Gastroesophageal sphincter (tissue), 4 donors: ENCODE measurements at regions not wholly inside any gene's neighbourhood (a gene's known extent, or its start where the extent isn't known, plus 50 kb on each side); places are given as distances from the start of the nearest gene placed in this dataset.

Experiments
- ATAC-seq: fragments of 150-250 bp; one replicate; pipeline ENCODE4 v1.9.1; 2016; ENCODE audit warnings: mild to moderate bottlenecking, moderate library complexity
- H3K27ac ChIP-seq, 4 donors: fragments of 200-600 bp; sonication (generic) in 3 of 4; 1 replicate in 3 of 4; 2 replicates in 1 of 4; pipeline ENCODE4 v1.5.1; 2016 to 2019
- H3K27me3 ChIP-seq: fragments of 200-600 bp; sonication (generic); one replicate; pipeline ENCODE4 v1.5.1; 2019
- H3K36me3 ChIP-seq, 2 donors: fragments of 200-600 bp; sonication (generic); one replicate each; pipeline ENCODE4 v1.5.1; 2019; ENCODE audit warnings: control low read depth in 1 of 2
- H3K4me1 ChIP-seq, 3 donors: fragments of 200-600 bp; sonication (generic); 1 replicate in 2 of 3; 2 replicates in 1 of 3; pipeline ENCODE4 v1.5.1; 2016 to 2019; ENCODE audit warnings: control low read depth in 2 of 3
- H3K4me3 ChIP-seq, 2 donors: fragments of 200-600 bp; sonication (generic); one replicate each; pipeline ENCODE4 v1.5.1; 2019; ENCODE audit warnings: mild to moderate bottlenecking in 1 of 2, moderate library complexity in 1 of 2
- H3K9me3 ChIP-seq, 3 donors: fragments of 200-600 bp; sonication (generic); one replicate each; pipeline ENCODE4 v1.5.1; 2017 to 2019; ENCODE audit warnings: control low read depth in 2 of 3
- EP300 ChIP-seq: sonication (generic); formaldehyde crosslinking; IDR thresholded peaks from one replicate; pipeline ENCODE4 v1.6.1; 2017; ENCODE audit warnings: antibody characterized with exemption, mild to moderate bottlenecking
- POLR2A ChIP-seq, 2 donors: fragments of 450-650 bp; IDR thresholded peaks; one replicate each; pipeline ENCODE4 v1.6.1; 2017; ENCODE audit warnings: antibody characterized with exemption in 2 of 2, mild to moderate bottlenecking in 2 of 2, moderate library complexity in 1 of 2
- POLR2AphosphoS5 ChIP-seq: sonication (generic); formaldehyde crosslinking; IDR thresholded peaks from one replicate; pipeline ENCODE4 v1.6.1; 2017; ENCODE audit warnings: antibody characterized with exemption
- WGBS, 2 donors: methylation state at CpG; one replicate each; pipeline ENCODE4 v1.1.5; 2018; ENCODE audit warnings: low coverage in 1 of 2; 5-methylcytosine and 5-hydroxymethylcytosine counted together
- TF ChIP-seq, protein P1 (sequence below), 4 experiments: fragments of 200-600 bp in 2 of 4; fragments of 450-650 bp in 2 of 4; sonication (generic) in 1 of 4; IDR thresholded peaks; one replicate each; pipeline ENCODE4 v1.5.1; 2017 to 2019; ENCODE audit warnings: antibody characterized with exemption in 4 of 4, mild to moderate bottlenecking in 2 of 4, moderate library complexity in 2 of 4

DNA sequence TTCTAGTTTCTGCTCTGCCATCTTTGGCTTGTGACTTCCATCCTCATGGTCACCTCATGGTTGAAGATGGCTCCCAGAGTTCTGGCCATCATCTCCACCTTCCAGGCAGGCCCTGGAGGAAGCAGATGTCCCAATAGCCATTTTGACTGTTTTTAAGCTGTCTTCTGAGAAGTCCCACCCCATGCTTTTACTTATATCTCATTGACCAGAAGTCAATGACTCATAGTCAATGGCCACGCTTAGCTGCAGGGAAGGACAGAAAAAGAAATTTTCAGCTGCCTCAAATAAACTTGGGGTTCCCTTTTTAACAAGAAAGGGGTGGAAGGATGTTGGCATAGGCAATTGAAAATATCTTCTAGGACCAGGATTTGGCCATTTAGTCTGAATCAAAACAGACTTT lies 168.1 kb downstream of the AACS start:
- no peaks in the 10 kb centered on the region for H3K4me1 ChIP-seq
- no peak overlapping the region for H3K27ac ChIP-seq
- H3K9me3 ChIP-seq, result peaks cover 0 to 11% (median 0%) of the 10 kb centered on the region in 3 donors
- H3K36me3 ChIP-seq, result no peaks in the 10 kb centered on the region
- H3K4me3 ChIP-seq, result no peak overlapping the region
- ATAC-seq, result no peak
- H3K27me3 ChIP-seq, result peaks cover 17% of the 10 kb centered on the region
- 89% methylated on average over 1 of the region's 1 CpG; no CpG with 5 or more reads in 1 of the 2 donors for WGBS, 2 donors
- TF ChIP-seq, protein P1, sequence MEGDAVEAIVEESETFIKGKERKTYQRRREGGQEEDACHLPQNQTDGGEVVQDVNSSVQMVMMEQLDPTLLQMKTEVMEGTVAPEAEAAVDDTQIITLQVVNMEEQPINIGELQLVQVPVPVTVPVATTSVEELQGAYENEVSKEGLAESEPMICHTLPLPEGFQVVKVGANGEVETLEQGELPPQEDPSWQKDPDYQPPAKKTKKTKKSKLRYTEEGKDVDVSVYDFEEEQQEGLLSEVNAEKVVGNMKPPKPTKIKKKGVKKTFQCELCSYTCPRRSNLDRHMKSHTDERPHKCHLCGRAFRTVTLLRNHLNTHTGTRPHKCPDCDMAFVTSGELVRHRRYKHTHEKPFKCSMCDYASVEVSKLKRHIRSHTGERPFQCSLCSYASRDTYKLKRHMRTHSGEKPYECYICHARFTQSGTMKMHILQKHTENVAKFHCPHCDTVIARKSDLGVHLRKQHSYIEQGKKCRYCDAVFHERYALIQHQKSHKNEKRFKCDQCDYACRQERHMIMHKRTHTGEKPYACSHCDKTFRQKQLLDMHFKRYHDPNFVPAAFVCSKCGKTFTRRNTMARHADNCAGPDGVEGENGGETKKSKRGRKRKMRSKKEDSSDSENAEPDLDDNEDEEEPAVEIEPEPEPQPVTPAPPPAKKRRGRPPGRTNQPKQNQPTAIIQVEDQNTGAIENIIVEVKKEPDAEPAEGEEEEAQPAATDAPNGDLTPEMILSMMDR (IDR thresholded peaks at IDR 0.05), result no peak
- TF ChIP-seq EP300, result no peak
- TF ChIP-seq POLR2A (IDR thresholded peaks at IDR 0.05), result no peak
- TF ChIP-seq POLR2AphosphoS5, result no peak

DNA sequence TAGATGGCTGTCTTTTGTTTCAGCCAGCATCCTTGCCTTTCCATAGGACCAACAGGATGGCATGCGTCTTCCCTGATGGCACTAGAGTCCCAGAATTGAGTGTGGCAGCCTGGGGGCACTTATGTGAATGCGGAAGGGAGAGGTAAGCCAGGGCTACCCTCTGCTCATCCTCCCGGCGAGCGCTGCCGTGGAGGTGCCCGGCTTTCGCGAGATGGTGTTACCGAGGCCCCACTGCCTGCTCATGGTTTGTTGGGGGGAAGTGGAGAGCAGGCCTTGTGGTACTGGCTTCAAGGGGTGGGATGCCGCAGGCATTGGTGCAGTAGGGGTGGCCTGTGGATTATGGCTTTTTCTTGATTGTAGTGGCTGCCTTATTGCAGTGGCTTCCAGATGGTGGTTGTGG lies 174.3 kb downstream of the AACS start:
- peaks cover 0 to 15% (median 0%) of the 10 kb centered on the region in 3 donors for H3K9me3 ChIP-seq
- no peaks in the 10 kb centered on the region for H3K36me3 ChIP-seq
- peaks cover 42% of the 10 kb centered on the region for H3K27me3 ChIP-seq
- no peak overlapping the region for H3K4me3 ChIP-seq
- TF ChIP-seq, protein P1 (IDR thresholded peaks at IDR 0.05), result no peak
- TF ChIP-seq POLR2A (IDR thresholded peaks at IDR 0.05) (no peak), EP300 (no peak), POLR2AphosphoS5 (no peak)
- no peaks in the 10 kb centered on the region for H3K4me1 ChIP-seq
- 100% methylated on average over 2 of the region's 11 CpGs; no CpG with 5 or more reads in 1 of the 2 donors for WGBS, 2 donors
- H3K27ac ChIP-seq, result no peak overlapping the region
- ATAC-seq, result no peak

DNA sequence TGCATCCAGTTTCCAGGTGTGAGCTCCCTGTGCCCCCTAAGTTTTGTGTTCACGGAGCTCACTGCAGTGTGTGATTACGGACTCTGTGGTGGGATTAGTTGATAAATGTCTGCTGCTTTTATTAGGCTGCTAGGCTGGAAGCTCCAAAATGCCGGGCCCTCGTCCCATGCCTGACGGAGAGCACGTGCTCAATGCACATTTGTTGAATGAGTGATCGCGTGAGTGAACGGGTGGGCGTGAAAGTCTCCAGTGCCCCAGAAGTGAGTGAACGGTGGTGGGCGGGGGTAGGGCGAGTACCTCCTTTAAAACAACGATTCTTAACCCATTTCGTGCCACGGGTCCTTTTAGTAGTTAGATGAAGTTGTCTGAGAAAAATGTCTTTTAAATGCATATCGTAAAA lies 175.5 kb downstream of the AACS start:
- Histone ChIP-seq H3K27ac (no peak overlapping the region), H3K27me3 (peaks cover 53% of the 10 kb centered on the region), H3K4me1 (no peaks in the 10 kb centered on the region), H3K4me3 (no peak overlapping the region), H3K36me3 (no peaks in the 10 kb centered on the region), H3K9me3 (peaks cover 0 to 15% (median 0%) of the 10 kb centered on the region in 3 donors)
- 45 to 60% methylated on average over 3 to 17 of the region's 17 CpGs for WGBS, 2 donors
- no peak for TF ChIP-seq POLR2AphosphoS5
- TF ChIP-seq POLR2A (IDR thresholded peaks at IDR 0.05), result no peak
- TF ChIP-seq EP300, result no peak
- TF ChIP-seq, protein P1 (IDR thresholded peaks at IDR 0.05), result no peak
- no peak for ATAC-seq

DNA sequence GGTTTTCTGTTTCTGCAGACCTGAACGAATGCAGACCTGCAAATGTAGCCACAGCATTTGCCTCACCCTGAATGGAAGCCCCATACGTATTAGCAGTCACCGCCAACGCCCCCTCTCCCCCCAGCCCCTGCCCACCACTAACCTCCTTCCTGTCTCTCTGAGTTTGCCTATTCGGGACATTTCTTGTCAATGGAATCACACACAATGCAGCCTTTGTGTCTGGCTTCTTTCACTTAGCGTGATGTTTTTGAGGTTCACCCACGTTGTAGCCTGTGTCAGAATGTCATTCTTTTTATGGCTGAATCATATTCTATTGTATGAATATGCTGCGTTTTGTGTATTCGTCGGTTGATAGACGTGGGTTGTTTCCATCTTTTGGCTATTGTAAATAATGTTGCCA lies 178.6 kb downstream of the AACS start:
- no peak for ATAC-seq
- TF ChIP-seq POLR2AphosphoS5, result no peak
- no peak for TF ChIP-seq POLR2A (IDR thresholded peaks at IDR 0.05)
- TF ChIP-seq, protein P1 (IDR thresholded peaks at IDR 0.05), result no peak
- TF ChIP-seq EP300, result no peak
- Histone ChIP-seq H3K9me3 (peaks cover 0 to 15% (median 0%) of the 10 kb centered on the region in 3 donors), H3K4me3 (no peak overlapping the region), H3K27ac (no peak overlapping the region), H3K36me3 (no peaks in the 10 kb centered on the region), H3K27me3 (peaks cover 69% of the 10 kb centered on the region), H3K4me1 (no peaks in the 10 kb centered on the region)
- WGBS, 2 donors, result 74 to 77% methylated on average over 6 to 11 of the region's 11 CpGs

DNA sequence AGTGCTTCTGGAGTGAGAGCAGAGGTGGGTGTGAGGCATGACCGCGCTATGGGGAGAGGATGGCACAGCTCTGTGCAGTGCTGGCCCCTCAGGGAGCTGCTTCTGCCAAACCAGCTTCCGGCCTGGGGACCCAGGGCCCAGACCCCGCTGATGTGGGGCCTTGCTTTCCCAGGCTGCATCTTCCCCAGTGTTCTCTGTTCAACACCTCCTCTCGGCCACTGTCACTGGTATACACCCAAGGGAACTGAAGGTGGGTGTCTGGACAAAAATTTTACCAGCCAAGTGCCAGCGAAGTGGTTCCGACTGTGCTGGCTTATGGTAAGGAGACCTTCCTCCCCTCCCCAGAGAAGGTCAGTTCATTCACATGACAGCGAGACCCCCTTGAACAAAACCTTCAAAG lies 179.1 kb downstream of the AACS start:
- no peaks in the 10 kb centered on the region for H3K4me1 ChIP-seq
- peaks cover 72% of the 10 kb centered on the region for H3K27me3 ChIP-seq
- 80% methylated on average over 1 of the region's 8 CpGs; no CpG with 5 or more reads in 1 of the 2 donors for WGBS, 2 donors
- TF ChIP-seq POLR2A (IDR thresholded peaks at IDR 0.05), result no peak
- TF ChIP-seq POLR2AphosphoS5, result no peak
- no peak for TF ChIP-seq EP300
- TF ChIP-seq, protein P1 (IDR thresholded peaks at IDR 0.05), result no peak
- H3K27ac ChIP-seq, result no peak overlapping the region
- no peak overlapping the region for H3K4me3 ChIP-seq
- no peaks in the 10 kb centered on the region for H3K36me3 ChIP-seq
- peaks cover 0 to 13% (median 0%) of the 10 kb centered on the region in 3 donors for H3K9me3 ChIP-seq
- ATAC-seq, result no peak
